Gastrocnemius medialis (tissue), 4 donors: ENCODE measurements at regions not wholly inside any gene's neighbourhood (a gene's known extent, or its start where the extent isn't known, plus 50 kb on each side); places are given as distances from the start of the nearest gene placed in this dataset.

ENCODE experiments used
- POLR2A ChIP-seq, 2 donors: fragments of 450-650 bp; IDR thresholded peaks; one replicate each; pipeline ENCODE4 v1.6.1; 2017; ENCODE audit warnings: antibody characterized with exemption in 2 of 2, mild to moderate bottlenecking in 2 of 2, moderate library complexity in 2 of 2
- TF ChIP-seq, protein P1 (sequence below), 5 experiments: fragments of 450-650 bp in 3 of 5; fragments of 200-600 bp in 2 of 5; sonication (generic) in 2 of 5; IDR thresholded peaks in 4 of 5; conservative IDR thresholded peaks in 1 of 5; 1 replicate in 4 of 5; 2 replicates in 1 of 5; pipeline ENCODE4 v1.5.1; 2016 to 2019; ENCODE audit warnings: antibody characterized with exemption in 5 of 5, mild to moderate bottlenecking in 3 of 5, moderate library complexity in 3 of 5

GRCh38 chr5:68849906-68850305 is 243.9 kb upstream of the SLC30A5 start:
- TF ChIP-seq POLR2A (IDR thresholded peaks at IDR 0.05): no peak
- TF ChIP-seq, protein P1, sequence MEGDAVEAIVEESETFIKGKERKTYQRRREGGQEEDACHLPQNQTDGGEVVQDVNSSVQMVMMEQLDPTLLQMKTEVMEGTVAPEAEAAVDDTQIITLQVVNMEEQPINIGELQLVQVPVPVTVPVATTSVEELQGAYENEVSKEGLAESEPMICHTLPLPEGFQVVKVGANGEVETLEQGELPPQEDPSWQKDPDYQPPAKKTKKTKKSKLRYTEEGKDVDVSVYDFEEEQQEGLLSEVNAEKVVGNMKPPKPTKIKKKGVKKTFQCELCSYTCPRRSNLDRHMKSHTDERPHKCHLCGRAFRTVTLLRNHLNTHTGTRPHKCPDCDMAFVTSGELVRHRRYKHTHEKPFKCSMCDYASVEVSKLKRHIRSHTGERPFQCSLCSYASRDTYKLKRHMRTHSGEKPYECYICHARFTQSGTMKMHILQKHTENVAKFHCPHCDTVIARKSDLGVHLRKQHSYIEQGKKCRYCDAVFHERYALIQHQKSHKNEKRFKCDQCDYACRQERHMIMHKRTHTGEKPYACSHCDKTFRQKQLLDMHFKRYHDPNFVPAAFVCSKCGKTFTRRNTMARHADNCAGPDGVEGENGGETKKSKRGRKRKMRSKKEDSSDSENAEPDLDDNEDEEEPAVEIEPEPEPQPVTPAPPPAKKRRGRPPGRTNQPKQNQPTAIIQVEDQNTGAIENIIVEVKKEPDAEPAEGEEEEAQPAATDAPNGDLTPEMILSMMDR (IDR thresholded peaks at IDR 0.05 in 4 of 5, conservative IDR thresholded peaks at IDR 0.05 in 1 of 5): no peak
